Left forelimb (tissue), 1 donor: ENCODE measurements at regions not wholly inside any gene's neighbourhood (a gene's known extent, or its start where the extent isn't known, plus 50 kb on each side); places are given as distances from the start of the nearest gene placed in this dataset.

Source experiments
- DNase-seq: peaks from one replicate; pipeline ENCODE4 v3.0.0-alpha.2; 2018; ENCODE audit warnings: low spot score

- DNase-seq, result no peak
Observed at GRCh38 chr12:98146487-98146886, 368.9 kb upstream of the TMPO start.

- DNase-seq, result no peak
Observed at GRCh38 chr12:98149270-98149669, 366.1 kb upstream of the TMPO start.

- DNase-seq, result no peak
Observed at GRCh38 chr12:98149691-98150210, 365.6 kb upstream of the TMPO start.

GRCh38 chr12:98151105-98151590 lies 364.2 kb upstream of the TMPO start:
- DNase-seq, result no peak

- no peak for DNase-seq
Observed at GRCh38 chr12:98151984-98152383, 363.4 kb upstream of the TMPO start.

GRCh38 chr12:98154850-98155249 lies 360.5 kb upstream of the TMPO start:
- no peak for DNase-seq

GRCh38 chr12:98156697-98157096 lies 358.7 kb upstream of the TMPO start:
- DNase-seq, result no peak

- DNase-seq, result no peak
Observed at GRCh38 chr12:98162906-98163678, 352.3 kb upstream of the TMPO start.

- DNase-seq, result no peak
Observed at GRCh38 chr12:98172304-98172703, 343.1 kb upstream of the TMPO start.

GRCh38 chr12:98172801-98173200 lies 342.6 kb upstream of the TMPO start:
- DNase-seq, result no peak

- no peak for DNase-seq
Observed at GRCh38 chr12:98173773-98174427, 341.5 kb upstream of the TMPO start.

GRCh38 chr12:98174428-98174809 lies 341.0 kb upstream of the TMPO start:
- DNase-seq, result no peak

- no peak for DNase-seq
Observed at GRCh38 chr12:98178126-98178525, 337.3 kb upstream of the TMPO start.

GRCh38 chr12:98179151-98179550 lies 336.2 kb upstream of the TMPO start:
- DNase-seq, result no peak

GRCh38 chr12:98180603-98181002 lies 334.8 kb upstream of the TMPO start:
- DNase-seq, result no peak

GRCh38 chr12:98182821-98183220 lies 332.6 kb upstream of the TMPO start:
- no peak for DNase-seq

- DNase-seq, result no peak
Observed at GRCh38 chr12:98185606-98186005, 329.8 kb upstream of the TMPO start.

- DNase-seq, result no peak
Observed at GRCh38 chr12:98188650-98189077, 326.7 kb upstream of the TMPO start.

- DNase-seq, result no peak
Observed at GRCh38 chr12:98194591-98194990, 320.8 kb upstream of the TMPO start.

- DNase-seq, result no peak
Observed at GRCh38 chr12:98198261-98198982, 317.0 kb upstream of the TMPO start.

GRCh38 chr12:98208816-98209215 lies 306.6 kb upstream of the TMPO start:
- no peak for DNase-seq

GRCh38 chr12:98211909-98212695 lies 303.3 kb upstream of the TMPO start:
- DNase-seq, result no peak
